ENCODE measurements at regions not wholly inside any gene's neighbourhood (a gene's known extent, or its start where the extent isn't known, plus 50 kb on each side); places are given as distances from the start of the nearest gene placed in this dataset.

- TF ChIP-seq CTCF (IDR thresholded peaks at IDR 0.05 in 8 of 11, conservative IDR thresholded peaks at IDR 0.05 in 3 of 11) (no peak), POLR2AphosphoS5 (IDR thresholded peaks at IDR 0.05) (no peak)
Observed at GRCh38 chr4:161222889-161223288, 940.9 kb downstream of the FSTL5 start.

Measured in spleen (tissue), 7 donors.